H9 (cell line): ENCODE measurements at regions not wholly inside any gene's neighbourhood (a gene's known extent, or its start where the extent isn't known, plus 50 kb on each side); places are given as distances from the start of the nearest gene placed in this dataset.

Source experiments
- DNase-seq: peaks from one replicate; pipeline ENCODE4 v3.0.0-alpha.2; 2017
- H2AFZ ChIP-seq: one replicate; pipeline ENCODE4 v1.6.1; 2013; ENCODE audit warnings: mild to moderate bottlenecking, low read length, control low read depth, moderate library complexity
- H2AK5ac ChIP-seq: 2 replicates; pipeline ENCODE4 v1.6.1; 2013; ENCODE audit warnings: low read length, control low read depth, mixed read lengths; ENCODE audit not compliant: insufficient read length
- H2BK120ac ChIP-seq: one replicate; pipeline ENCODE4 v1.6.1; 2013; ENCODE audit warnings: low read depth, mild to moderate bottlenecking, low read length, control low read depth, inconsistent platforms; ENCODE audit not compliant: poor library complexity, severe bottlenecking
- H2BK12ac ChIP-seq: 2 replicates; pipeline ENCODE4 v1.6.1; 2013; ENCODE audit warnings: low read length, control low read depth, mixed read lengths, low read depth; ENCODE audit not compliant: insufficient read length
- H2BK15ac ChIP-seq: 2 replicates; pipeline ENCODE4 v1.6.1; 2013; ENCODE audit warnings: low read depth, low read length, control low read depth
- H2BK20ac ChIP-seq: one replicate; pipeline ENCODE4 v1.6.1; 2013; ENCODE audit warnings: low read depth, mild to moderate bottlenecking, low read length, control low read depth, inconsistent platforms; ENCODE audit not compliant: poor library complexity, severe bottlenecking
- H2BK5ac ChIP-seq: 2 replicates; pipeline ENCODE4 v1.6.1; 2013; ENCODE audit warnings: low read length, control low read depth, mixed read lengths; ENCODE audit not compliant: insufficient read length
- H3K14ac ChIP-seq: 2 replicates; pipeline ENCODE4 v1.6.1; 2013; ENCODE audit warnings: low read length, control low read depth; ENCODE audit not compliant: insufficient read depth
- H3K18ac ChIP-seq: 2 replicates; pipeline ENCODE4 v1.6.1; 2013; ENCODE audit warnings: low read depth, mild to moderate bottlenecking, mixed read lengths, low read length, control low read depth; ENCODE audit not compliant: insufficient read length
- H3K23ac ChIP-seq: 2 replicates; pipeline ENCODE4 v1.6.1; 2013; ENCODE audit warnings: low read length, control low read depth, mixed read lengths, low read depth; ENCODE audit not compliant: insufficient read length
- H3K23me2 ChIP-seq: 2 replicates; pipeline ENCODE4 v1.6.1; 2013; ENCODE audit warnings: low read depth, mild to moderate bottlenecking, mixed read lengths, low read length, control low read depth; ENCODE audit not compliant: insufficient read length, poor library complexity, severe bottlenecking
- H3K27ac ChIP-seq: 2 replicates; pipeline ENCODE4 v1.5.1; 2013; ENCODE audit warnings: low read length, control low read depth, mixed read lengths, low read depth; ENCODE audit not compliant: insufficient read length
- H3K27me3 ChIP-seq: 2 replicates; pipeline ENCODE4 v1.6.1; 2013; ENCODE audit warnings: low read length, control low read depth, inconsistent platforms; ENCODE audit not compliant: insufficient read depth
- H3K4ac ChIP-seq: 2 replicates; pipeline ENCODE4 v1.6.1; 2013; ENCODE audit warnings: low read depth, mild to moderate bottlenecking, control low read depth, inconsistent platforms, low read length, moderate library complexity
- H3K4me1 ChIP-seq: 2 replicates; pipeline ENCODE4 v1.6.1; 2013; ENCODE audit warnings: low read length, control low read depth, inconsistent platforms; ENCODE audit not compliant: insufficient read depth
- H3K4me2 ChIP-seq: 2 replicates; pipeline ENCODE4 v1.6.1; 2013; ENCODE audit warnings: low read length, control low read depth, mixed read lengths; ENCODE audit not compliant: insufficient read length, insufficient read depth
- H3K56ac ChIP-seq: 2 replicates; pipeline ENCODE4 v1.6.1; 2013; ENCODE audit warnings: low read depth, mild to moderate bottlenecking, mixed read lengths, low read length, control low read depth; ENCODE audit not compliant: insufficient read length
- H3K79me1 ChIP-seq: 2 replicates; pipeline ENCODE4 v1.6.1; 2013; ENCODE audit warnings: low read depth, mild to moderate bottlenecking, moderate library complexity, low read length, control low read depth, inconsistent platforms; ENCODE audit not compliant: insufficient read depth, poor library complexity, severe bottlenecking
- H3K79me2 ChIP-seq: 2 replicates; pipeline ENCODE4 v1.6.1; 2013; ENCODE audit warnings: low read length, control low read depth, inconsistent platforms; ENCODE audit not compliant: insufficient read depth
- H3K9ac ChIP-seq: 2 replicates; pipeline ENCODE4 v1.6.1; 2013; ENCODE audit warnings: low read length, control low read depth, mixed read lengths; ENCODE audit not compliant: insufficient read length; ENCODE audit errors: extremely low read depth
- H3K9me3 ChIP-seq: one replicate; pipeline ENCODE4 v1.6.1; 2013; ENCODE audit warnings: low read depth, low read length, inconsistent platforms; ENCODE audit not compliant: control insufficient read depth
- H3T11ph ChIP-seq: one replicate; pipeline ENCODE4 v1.6.1; 2013; ENCODE audit warnings: mild to moderate bottlenecking, low read length, control low read depth, inconsistent platforms
- H4K20me1 ChIP-seq: one replicate; pipeline ENCODE4 v1.6.1; 2013; ENCODE audit not compliant: control insufficient read depth, insufficient read length, insufficient read depth
- H4K5ac ChIP-seq: 2 replicates; pipeline ENCODE4 v1.6.1; 2013; ENCODE audit warnings: low read depth, mild to moderate bottlenecking, mixed read lengths, low read length, control low read depth; ENCODE audit not compliant: insufficient read length
- H4K8ac ChIP-seq: replicated peaks from 2 replicates; pipeline ENCODE4 v1.6.1; 2013; ENCODE audit warnings: low read length, control low read depth, mixed read lengths, low read depth; ENCODE audit not compliant: insufficient read length
- H4K91ac ChIP-seq: 2 replicates; pipeline ENCODE4 v1.6.1; 2013; ENCODE audit warnings: low read depth, mild to moderate bottlenecking, moderate library complexity, mixed read lengths, low read length, control low read depth; ENCODE audit not compliant: insufficient read length
- H3K27ac Mint-ChIP-seq, 3 experiments: 2 replicates in 2 of 3; 3 replicates in 1 of 3; pipeline ENCODE4 v1.8.0; 2020 to 2021; ENCODE audit warnings: mixed read lengths in 3 of 3, mild to moderate bottlenecking in 1 of 3, moderate library complexity in 1 of 3
- H3K27me3 Mint-ChIP-seq: 2 replicates; pipeline ENCODE4 v1.8.0; 2021; ENCODE audit warnings: low read depth, mild to moderate bottlenecking, moderate library complexity, mixed read lengths
- H3K36me3 Mint-ChIP-seq, 3 experiments: 2 replicates in 2 of 3; 3 replicates in 1 of 3; pipeline ENCODE4 v1.8.0; 2020 to 2021; ENCODE audit warnings: low read depth in 3 of 3, mixed read lengths in 3 of 3; ENCODE audit not compliant: insufficient read depth in 1 of 3
- H3K4me1 Mint-ChIP-seq, 2 experiments: 2 replicates each; pipeline ENCODE4 v1.8.0; 2020; ENCODE audit warnings: mixed read lengths in 2 of 2
- H3K4me3 Mint-ChIP-seq, 2 experiments: 2 replicates in 1 of 2; 3 replicates in 1 of 2; pipeline ENCODE4 v1.8.0; 2020 to 2021; ENCODE audit warnings: mild to moderate bottlenecking in 2 of 2, mixed read lengths in 2 of 2, moderate library complexity in 1 of 2
- H3K9me3 Mint-ChIP-seq, 2 experiments: 2 replicates in 1 of 2; 3 replicates in 1 of 2; pipeline ENCODE4 v1.8.0; 2020; ENCODE audit warnings: mild to moderate bottlenecking in 2 of 2, mixed read lengths in 2 of 2, moderate library complexity in 1 of 2
- WGBS: extraction: QIAGEN DNeasy Blood & Tissue Kit; methylation state at CpG from one replicate; pipeline ENCODE4 v1.1.7; 2013; ENCODE audit warnings: missing lambda C conversion rate, low lambda C conversion rate, mixed read lengths; ENCODE audit not compliant: insufficient read length; ENCODE audit errors: extremely low coverage; 5-methylcytosine and 5-hydroxymethylcytosine counted together
- TF ChIP-seq, protein P1 (sequence below): fragments of 200-600 bp; sonication (generic); conservative IDR thresholded peaks from 3 replicates; pipeline ENCODE4 v1.8.0; 2021; ENCODE audit warnings: antibody characterized with exemption, mild to moderate bottlenecking

DNA sequence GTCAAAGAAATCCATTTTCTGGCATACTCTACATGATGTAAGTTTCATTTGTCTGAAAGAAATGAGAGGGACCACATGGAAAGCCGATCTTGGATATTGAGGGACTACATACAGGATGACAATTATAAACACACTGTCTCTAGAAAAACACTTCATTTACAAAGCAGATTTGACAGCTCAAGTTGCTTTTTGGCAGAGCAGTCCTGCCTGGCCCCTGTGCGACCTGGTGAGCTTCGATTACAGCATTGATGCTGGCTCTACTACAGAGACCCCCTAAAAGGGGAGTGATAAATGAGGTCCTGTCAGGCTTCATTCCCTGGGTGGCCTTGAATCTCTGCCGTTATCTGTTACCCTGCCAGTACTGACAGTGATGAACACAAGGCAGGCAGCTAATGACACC is 215.2 kb upstream of the NOCT start:
- H2AK5ac ChIP-seq, result no peak overlapping the region
- no peak overlapping the region for H2BK15ac ChIP-seq
- H3K23me2 ChIP-seq, result no peaks in the 10 kb centered on the region
- H3K4me3 Mint-ChIP-seq, result no peak overlapping the region
- no peaks in the 10 kb centered on the region for H3K27me3 ChIP-seq
- TF ChIP-seq, protein P1, sequence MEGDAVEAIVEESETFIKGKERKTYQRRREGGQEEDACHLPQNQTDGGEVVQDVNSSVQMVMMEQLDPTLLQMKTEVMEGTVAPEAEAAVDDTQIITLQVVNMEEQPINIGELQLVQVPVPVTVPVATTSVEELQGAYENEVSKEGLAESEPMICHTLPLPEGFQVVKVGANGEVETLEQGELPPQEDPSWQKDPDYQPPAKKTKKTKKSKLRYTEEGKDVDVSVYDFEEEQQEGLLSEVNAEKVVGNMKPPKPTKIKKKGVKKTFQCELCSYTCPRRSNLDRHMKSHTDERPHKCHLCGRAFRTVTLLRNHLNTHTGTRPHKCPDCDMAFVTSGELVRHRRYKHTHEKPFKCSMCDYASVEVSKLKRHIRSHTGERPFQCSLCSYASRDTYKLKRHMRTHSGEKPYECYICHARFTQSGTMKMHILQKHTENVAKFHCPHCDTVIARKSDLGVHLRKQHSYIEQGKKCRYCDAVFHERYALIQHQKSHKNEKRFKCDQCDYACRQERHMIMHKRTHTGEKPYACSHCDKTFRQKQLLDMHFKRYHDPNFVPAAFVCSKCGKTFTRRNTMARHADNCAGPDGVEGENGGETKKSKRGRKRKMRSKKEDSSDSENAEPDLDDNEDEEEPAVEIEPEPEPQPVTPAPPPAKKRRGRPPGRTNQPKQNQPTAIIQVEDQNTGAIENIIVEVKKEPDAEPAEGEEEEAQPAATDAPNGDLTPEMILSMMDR, result no peak
- no peak overlapping the region for H3K23ac ChIP-seq
- no peak overlapping the region for H2AFZ ChIP-seq
- no peak overlapping the region for H3K14ac ChIP-seq
- H3K9me3 ChIP-seq, result no peaks in the 10 kb centered on the region
- H2BK120ac ChIP-seq, result no peak overlapping the region
- no peaks in the 10 kb centered on the region for H3K9me3 Mint-ChIP-seq
- H3K79me1 ChIP-seq, result no peaks in the 10 kb centered on the region
- no peaks in the 10 kb centered on the region for H3K36me3 Mint-ChIP-seq
- no peak overlapping the region for H3K18ac ChIP-seq
- H3K9ac ChIP-seq, result no peak overlapping the region
- DNase-seq, result no peak
- H4K8ac ChIP-seq, result no peak overlapping the region
- H3T11ph ChIP-seq, result no peak overlapping the region
- H2BK20ac ChIP-seq, result no peak overlapping the region
- H3K56ac ChIP-seq, result no peak overlapping the region
- no peak overlapping the region for H3K27ac ChIP-seq
- no peak overlapping the region for H3K27ac Mint-ChIP-seq
- H4K5ac ChIP-seq, result no peak overlapping the region
- H3K79me2 ChIP-seq, result no peaks in the 10 kb centered on the region
- no peaks in the 10 kb centered on the region for H4K20me1 ChIP-seq
- peaks cover 0 to 7% of the 10 kb centered on the region in 2 experiments; a peak in 1 of 4 replicates for H3K4me1 Mint-ChIP-seq
- 0 out of 2 replicates have a peak, but pooled peaks cover 3% of the 10 kb centered on the region for H3K27me3 Mint-ChIP-seq
- no peak overlapping the region for H3K4ac ChIP-seq
- no peak overlapping the region for H2BK5ac ChIP-seq
- no peaks in the 10 kb centered on the region for H3K4me1 ChIP-seq
- no peak overlapping the region for H2BK12ac ChIP-seq
- H3K4me2 ChIP-seq, result no peak overlapping the region
- WGBS, result no CpG with 5 or more reads among the region's 4 CpGs
- H4K91ac ChIP-seq, result no peak overlapping the region
